ENCODE measurements at regions not wholly inside any gene's neighbourhood (a gene's known extent, or its start where the extent isn't known, plus 50 kb on each side); places are given as distances from the start of the nearest gene placed in this dataset.

GRCh38 chr4:89586318-89586717 lies 250.6 kb downstream of the SNCA start:
- Mint-ChIP-seq H3K27me3 (ENCODE audit: insufficient read depth, low read depth) (peaks cover 4% of the 10 kb centered on the region), H3K9me3 (peaks cover 12% of the 10 kb centered on the region), H3K4me1 (peaks cover 29% of the 10 kb centered on the region), H3K36me3 (no peaks in the 10 kb centered on the region), H3K4me3 (no peak overlapping the region), H3K27ac (peak overlapping the region; percentile 24)
- H3K79me2 ChIP-seq (ENCODE audit: low read depth): no peaks in the 10 kb centered on the region
- no peak overlapping the region for H3K4me3 ChIP-seq
- no peak for TF ChIP-seq EZH2 (IDR thresholded peaks at IDR 0.05)
- no peak for TF ChIP-seq EZH2phosphoT487 (IDR thresholded peaks at IDR 0.05)
- TF ChIP-seq CTCF (IDR thresholded peaks at IDR 0.05): no peak
- H4K20me1 ChIP-seq (ENCODE audit: low read depth): no peaks in the 10 kb centered on the region
- no peaks in the 10 kb centered on the region for H3F3A ChIP-seq (ENCODE audit: low read depth)
- H3K9ac ChIP-seq: no peak overlapping the region
- H3K4me2 ChIP-seq: no peak overlapping the region
- H3K4me1 ChIP-seq: no peaks in the 10 kb centered on the region
- H3K36me3 ChIP-seq: no peaks in the 10 kb centered on the region
- peaks cover 77% of the 10 kb centered on the region for H3K27me3 ChIP-seq
- H3K9me3 ChIP-seq (ENCODE audit: low read depth): no peaks in the 10 kb centered on the region
- no peak overlapping the region for H3K27ac ChIP-seq
- no peak overlapping the region for H2AFZ ChIP-seq (replicated peaks)
- no peak for DNase-seq (ENCODE audit: low spot score)

- no peaks in the 10 kb centered on the region for H3K36me3 ChIP-seq
- no peaks in the 10 kb centered on the region for H3K9me3 ChIP-seq (ENCODE audit: low read depth)
- no peak overlapping the region for H3K27ac ChIP-seq
- H3K4me1 ChIP-seq: no peaks in the 10 kb centered on the region
- H3K27me3 ChIP-seq: peaks cover 43% of the 10 kb centered on the region
- no peak overlapping the region for H3K4me3 ChIP-seq
- no peak for DNase-seq (ENCODE audit: low spot score)
- peaks cover 14% of the 10 kb centered on the region for H3K4me1 Mint-ChIP-seq
- H3F3A ChIP-seq (ENCODE audit: low read depth): no peaks in the 10 kb centered on the region
- TF ChIP-seq CTCF (IDR thresholded peaks at IDR 0.05): no peak
- no peak for TF ChIP-seq EZH2 (IDR thresholded peaks at IDR 0.05)
- TF ChIP-seq EZH2phosphoT487 (IDR thresholded peaks at IDR 0.05): no peak
- no peak overlapping the region for H3K4me2 ChIP-seq
- no peaks in the 10 kb centered on the region for H3K79me2 ChIP-seq (ENCODE audit: low read depth)
- H3K27me3 Mint-ChIP-seq (ENCODE audit: insufficient read depth, low read depth): peaks cover 4% of the 10 kb centered on the region
- no peak overlapping the region for H3K4me3 Mint-ChIP-seq
- H3K9ac ChIP-seq: no peak overlapping the region
- H2AFZ ChIP-seq (replicated peaks): no peak overlapping the region
- H3K36me3 Mint-ChIP-seq: no peaks in the 10 kb centered on the region
- peaks cover 12% of the 10 kb centered on the region for H3K9me3 Mint-ChIP-seq
- no peaks in the 10 kb centered on the region for H4K20me1 ChIP-seq (ENCODE audit: low read depth)
- H3K27ac Mint-ChIP-seq: no peak overlapping the region
These were observed 254.0 kb downstream of the SNCA start for GRCh38 chr4:89582756-89583505.

GRCh38 chr4:89579771-89580170 lies 257.2 kb downstream of the SNCA start:
- no peak overlapping the region for H3K27ac ChIP-seq
- no peaks in the 10 kb centered on the region for H3F3A ChIP-seq (ENCODE audit: low read depth)
- no peaks in the 10 kb centered on the region for H3K79me2 ChIP-seq (ENCODE audit: low read depth)
- no peak overlapping the region for H3K4me3 ChIP-seq
- H3K9ac ChIP-seq: no peak overlapping the region
- no peaks in the 10 kb centered on the region for H3K4me1 Mint-ChIP-seq
- H3K4me1 ChIP-seq: no peaks in the 10 kb centered on the region
- TF ChIP-seq EZH2phosphoT487 (IDR thresholded peaks at IDR 0.05): no peak
- TF ChIP-seq EZH2 (IDR thresholded peaks at IDR 0.05): no peak
- no peak for TF ChIP-seq CTCF (IDR thresholded peaks at IDR 0.05)
- no peaks in the 10 kb centered on the region for H3K36me3 ChIP-seq
- peaks cover 18% of the 10 kb centered on the region for H3K9me3 Mint-ChIP-seq
- H3K27me3 Mint-ChIP-seq (ENCODE audit: insufficient read depth, low read depth): peaks cover 6% of the 10 kb centered on the region
- no peak overlapping the region for H3K27ac Mint-ChIP-seq
- no peaks in the 10 kb centered on the region for H3K36me3 Mint-ChIP-seq
- H2AFZ ChIP-seq (replicated peaks): no peak overlapping the region
- H3K4me3 Mint-ChIP-seq: no peak overlapping the region
- no peak for DNase-seq (ENCODE audit: low spot score)
- no peak overlapping the region for H3K4me2 ChIP-seq
- no peaks in the 10 kb centered on the region for H4K20me1 ChIP-seq (ENCODE audit: low read depth)
- no peaks in the 10 kb centered on the region for H3K9me3 ChIP-seq (ENCODE audit: low read depth)
- peaks cover 12% of the 10 kb centered on the region for H3K27me3 ChIP-seq

Data from neural progenitor cell (in vitro differentiated cells).